NCI-H2081 treated with DMSO at 0.1 percent for 48 hours (cell line): ENCODE measurements at regions not wholly inside any gene's neighbourhood (a gene's known extent, or its start where the extent isn't known, plus 50 kb on each side); places are given as distances from the start of the nearest gene placed in this dataset.

Source experiments
- DNase-seq: peaks from one replicate; lab custom pipeline; 2025; lab: John Stamatoyannopoulos, UW

DNA sequence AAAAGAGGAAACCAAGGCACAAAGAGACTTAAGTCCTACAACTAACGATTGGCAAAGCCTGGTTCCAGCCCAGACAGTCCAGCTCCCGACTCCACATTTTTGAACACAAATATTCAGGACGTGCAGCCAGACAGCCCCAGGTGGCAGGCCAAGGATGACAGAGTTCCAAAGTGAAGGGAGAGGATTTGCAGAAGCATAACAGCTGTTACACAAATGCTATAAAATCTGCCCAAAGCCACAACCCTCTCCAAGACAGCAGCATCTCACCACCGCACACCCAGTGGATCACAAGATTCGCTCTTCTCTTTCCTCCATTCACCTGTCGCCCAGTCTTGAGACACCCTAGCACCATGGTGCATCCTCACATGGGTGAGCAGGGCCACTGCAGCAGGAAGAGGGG is 227.1 kb upstream of the ID2 start:
- no peak for DNase-seq

GRCh38 chr2:8455236-8456150 is 226.4 kb upstream of the ID2 start:
- no peak for DNase-seq

DNA sequence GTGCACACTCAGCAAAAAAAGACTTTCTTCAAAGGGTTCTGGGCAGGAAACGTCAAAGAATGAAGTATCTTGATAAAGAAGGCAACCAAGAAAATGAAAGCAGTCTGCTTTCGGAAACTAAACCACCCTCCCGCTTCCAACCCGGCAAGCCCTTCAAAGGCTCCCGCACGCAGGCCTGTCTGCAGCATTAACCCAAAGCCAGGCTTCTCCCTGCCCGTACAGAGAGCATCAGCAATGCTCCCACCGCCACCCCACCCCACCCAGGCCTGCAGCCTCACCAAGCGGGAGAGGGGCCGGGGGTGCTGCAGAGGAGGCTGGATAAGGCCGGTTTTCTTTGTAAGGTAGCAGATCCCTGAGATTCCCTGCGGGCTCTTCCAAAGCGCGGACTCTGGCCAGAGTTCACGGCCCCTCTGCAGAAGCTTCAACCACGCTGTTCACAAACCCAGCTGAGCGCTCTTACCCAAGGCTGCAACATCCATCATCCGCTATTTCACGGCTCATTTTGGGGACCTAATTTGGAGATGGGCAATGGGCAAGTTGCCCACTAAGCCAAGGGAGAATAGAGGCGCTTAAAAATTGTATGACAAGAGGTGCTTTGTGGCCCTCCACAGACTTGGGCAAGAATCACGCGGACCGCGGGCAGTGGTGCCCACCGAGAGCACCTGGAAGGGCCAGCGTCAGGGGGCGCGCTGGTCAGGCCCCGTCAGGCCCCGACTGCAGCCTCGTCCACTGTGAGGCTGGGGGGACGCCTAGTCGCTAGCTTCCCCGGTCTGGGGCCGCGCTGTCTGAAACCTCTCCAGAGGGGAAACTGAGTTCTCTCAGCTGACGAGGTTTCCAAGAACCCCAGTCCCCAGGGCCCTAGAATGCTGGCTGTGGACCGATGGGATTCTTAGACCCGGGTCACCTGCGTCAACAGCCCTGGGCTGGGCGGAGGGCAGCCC is 225.4 kb upstream of the ID2 start:
- no peak for DNase-seq

DNA sequence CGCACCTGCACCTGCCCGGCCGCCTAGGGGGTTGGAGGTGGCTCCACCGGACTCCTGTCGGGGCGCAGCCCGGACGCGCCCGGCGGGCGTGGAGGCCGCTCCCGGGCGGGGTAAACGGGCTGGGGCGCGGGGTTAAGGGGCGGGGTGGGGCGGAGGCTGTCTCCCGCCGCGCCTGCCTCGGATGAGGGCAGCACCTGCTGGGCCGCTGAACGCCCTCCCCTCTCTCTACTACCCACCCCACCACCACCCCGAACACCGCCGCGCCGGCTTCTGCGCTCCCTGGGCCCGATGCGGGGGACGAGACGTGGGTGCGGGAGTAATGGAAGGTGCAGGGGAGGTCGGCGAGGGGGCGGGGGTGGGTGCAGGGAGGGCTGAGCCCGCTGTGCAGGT is 224.8 kb upstream of the ID2 start:
- DNase-seq, result no peak

- DNase-seq, result no peak
Observed at GRCh38 chr2:8457699-8458502, 224.0 kb upstream of the ID2 start.

DNA sequence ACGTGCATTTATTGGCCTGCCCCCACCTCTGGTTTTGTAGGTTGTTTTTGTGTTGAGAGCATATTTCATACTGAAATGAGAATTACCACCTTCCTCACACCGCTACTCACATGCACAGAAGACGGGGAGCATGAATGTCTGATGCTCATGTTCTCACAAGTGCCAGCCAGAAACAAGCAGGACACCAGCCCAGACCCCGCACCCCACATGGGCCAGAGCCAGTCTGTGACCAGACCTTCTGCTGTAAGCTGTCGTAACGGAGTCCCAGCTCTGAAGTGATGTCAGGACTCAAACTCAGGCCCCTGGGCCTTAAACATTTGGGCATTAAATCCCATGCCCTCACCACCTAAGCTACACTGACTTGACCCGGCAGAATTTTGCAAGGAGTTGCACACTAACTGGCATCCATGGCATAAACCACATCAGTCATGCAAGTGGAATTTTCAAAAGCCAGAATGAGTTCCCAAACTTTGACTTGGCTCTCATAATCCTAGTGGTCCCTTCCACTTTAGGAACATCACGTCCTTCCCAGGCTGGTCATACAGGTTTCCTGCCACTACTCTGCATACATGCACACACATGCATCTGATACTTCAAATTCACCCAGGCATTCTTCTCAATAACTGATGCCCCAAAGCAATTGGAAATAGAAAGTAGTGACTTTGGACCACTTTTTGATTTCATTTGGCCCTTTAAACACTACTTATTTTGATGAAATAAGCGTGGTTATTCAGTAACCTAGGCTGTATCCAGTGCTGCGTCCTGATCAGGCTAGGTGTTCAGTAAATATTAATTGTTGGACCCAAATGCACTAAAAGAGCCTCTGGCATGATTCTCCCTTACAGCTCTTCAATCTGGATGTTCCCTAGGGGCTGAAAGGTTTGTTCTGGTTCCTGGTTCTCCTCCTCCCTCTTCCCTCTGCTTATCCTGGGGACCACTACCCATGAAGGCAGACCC is 223.1 kb upstream of the ID2 start:
- no peak for DNase-seq

GRCh38 chr2:8459474-8459873 is 222.4 kb upstream of the ID2 start:
- DNase-seq, result no peak

DNA sequence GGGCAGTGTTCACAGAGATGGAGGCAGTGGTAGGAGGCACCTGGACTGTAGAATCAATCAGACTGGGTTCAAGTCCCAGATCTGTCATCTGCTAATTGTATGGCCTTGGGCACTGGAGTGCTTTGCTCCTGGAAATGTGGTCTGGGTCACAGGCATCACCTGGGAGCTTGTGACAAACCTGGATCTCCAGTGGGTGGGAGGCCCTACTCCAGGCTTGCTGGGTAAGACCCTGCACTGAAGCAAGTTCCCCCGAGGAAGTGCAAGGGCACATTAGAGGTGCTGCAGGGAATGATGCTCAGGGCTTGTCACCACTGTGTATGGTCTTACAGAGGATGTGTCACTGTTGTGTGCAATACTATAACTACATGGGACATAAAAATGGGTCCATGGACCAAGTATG is 220.5 kb upstream of the ID2 start:
- no peak for DNase-seq

DNA sequence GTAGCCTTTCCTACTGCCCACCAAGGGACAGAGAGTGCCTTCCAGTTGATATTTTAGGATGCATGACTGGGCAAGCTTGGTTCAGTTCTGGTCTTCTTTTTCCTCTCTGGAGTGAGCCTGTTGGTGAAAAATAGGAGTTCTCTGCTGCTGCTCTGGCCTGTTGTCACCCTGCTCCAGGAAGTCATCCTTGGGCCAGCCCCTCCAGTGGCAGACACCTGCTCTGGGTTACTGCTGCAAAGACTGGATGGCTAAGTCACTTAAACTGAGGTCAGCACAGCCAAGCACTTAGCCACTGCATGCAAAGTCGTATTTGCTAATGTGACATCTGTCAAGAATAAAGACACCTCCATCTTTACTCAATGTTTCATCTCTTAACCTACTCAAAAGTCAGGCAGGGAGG is 219.6 kb upstream of the ID2 start:
- DNase-seq, result no peak

DNA sequence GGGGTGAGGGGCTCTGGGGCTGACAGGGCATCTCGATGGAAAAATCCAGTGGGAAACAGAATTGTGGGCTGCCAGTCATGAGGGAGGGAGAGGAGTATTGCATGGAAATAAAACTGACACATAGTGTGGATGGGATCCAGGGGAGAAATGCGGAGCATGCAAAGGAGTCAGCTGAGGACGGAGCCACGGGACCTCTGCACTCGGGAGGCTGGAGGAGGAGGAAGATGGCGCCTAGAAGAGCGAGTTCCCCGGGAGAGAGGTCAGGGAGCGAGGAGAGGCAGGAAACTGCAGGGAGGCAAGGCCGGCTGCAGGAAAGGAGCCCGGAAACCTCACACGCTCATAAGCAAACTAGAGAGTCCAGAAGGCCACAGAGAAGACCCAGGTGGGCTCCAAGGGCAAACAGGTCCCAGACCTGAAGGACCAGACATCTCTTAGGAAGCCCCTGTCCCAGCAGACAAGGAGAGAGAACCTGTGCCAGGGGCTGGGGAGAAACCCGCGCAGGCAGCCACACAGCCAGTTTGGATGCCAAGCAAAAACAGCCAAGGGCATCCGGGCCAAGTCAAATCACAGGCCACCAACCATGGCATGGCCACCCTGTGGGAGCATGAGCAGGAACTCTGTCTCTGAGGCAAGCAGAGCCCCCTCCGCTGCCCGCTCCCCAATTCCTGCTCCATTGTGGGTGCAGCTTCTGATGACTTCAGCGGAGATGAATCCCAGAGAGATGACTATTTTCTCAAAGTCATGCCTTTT is 218.8 kb upstream of the ID2 start:
- DNase-seq, result no peak

- no peak for DNase-seq
Observed at GRCh38 chr2:8465560-8465959, 216.3 kb upstream of the ID2 start.

- DNase-seq, result no peak
Observed at GRCh38 chr2:8469709-8470493, 212.0 kb upstream of the ID2 start.

DNA sequence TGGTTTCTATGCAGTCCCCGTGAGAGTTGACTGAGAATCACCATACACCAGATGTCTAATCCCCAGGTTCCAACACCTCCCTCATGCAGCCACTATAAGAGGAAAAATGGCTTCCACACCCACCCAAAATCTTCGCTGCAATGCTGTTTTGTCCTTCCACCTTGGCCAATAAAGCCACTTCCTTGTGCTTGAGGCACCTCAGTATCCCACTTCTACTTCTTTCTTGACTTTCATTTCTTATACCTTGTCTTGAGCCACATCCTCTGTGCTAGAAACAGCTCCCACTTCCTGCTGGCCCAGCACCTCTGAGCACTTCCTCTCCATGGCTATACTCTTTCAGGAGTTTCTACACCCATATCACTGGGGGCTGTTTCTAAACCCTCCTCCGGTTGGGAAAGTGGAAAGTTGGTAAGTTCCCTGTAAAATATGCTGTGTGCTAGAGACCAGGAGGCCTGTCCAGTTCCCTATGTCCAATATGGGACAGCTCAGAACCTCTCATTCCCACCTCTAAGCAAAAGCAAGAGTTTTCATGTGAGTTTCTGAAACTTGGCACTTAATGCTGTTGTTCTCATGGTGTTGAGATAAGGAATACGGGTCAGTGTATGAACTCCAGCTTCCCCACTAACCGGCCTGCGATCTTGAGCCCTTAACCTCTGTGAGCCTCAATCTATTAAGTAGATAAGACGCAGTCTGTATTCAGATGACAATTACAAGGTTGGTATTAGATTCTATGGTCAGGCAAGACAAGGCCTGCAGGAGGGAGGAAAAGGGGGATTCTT is 209.1 kb upstream of the ID2 start:
- DNase-seq, result no peak

DNA sequence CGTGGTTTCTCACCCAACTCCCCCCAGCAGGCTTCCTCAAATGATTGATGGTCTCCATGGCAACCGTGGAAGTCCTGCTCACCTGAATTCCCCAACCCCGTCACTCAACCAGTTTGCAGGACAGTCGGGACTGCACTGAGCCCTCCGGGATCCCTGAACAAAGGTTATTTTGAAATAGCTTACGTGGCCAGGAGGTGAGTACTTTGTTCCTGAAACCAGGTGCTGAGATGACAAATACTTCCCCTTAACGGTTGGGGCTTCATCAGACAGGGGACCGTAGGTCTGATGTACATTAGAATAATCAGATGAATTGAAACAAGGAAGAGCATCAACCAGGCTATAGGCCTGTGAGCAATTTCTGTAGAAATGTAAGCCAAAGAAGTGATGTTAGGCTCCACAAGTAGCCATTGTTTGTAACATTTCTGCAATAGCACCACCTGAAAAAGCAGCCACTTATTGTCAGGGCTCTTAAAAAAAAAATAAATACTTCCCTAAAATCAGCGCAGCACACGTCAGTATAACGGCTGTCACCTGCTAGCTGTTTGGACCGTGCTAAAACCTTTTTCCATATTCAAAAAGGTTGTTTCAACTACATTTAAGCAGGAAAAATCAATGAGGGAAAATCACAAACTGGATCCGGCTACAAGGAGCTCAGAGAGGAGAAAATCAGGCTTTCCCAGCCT is 206.4 kb upstream of the ID2 start:
- DNase-seq, result no peak

- DNase-seq, result no peak
Observed at GRCh38 chr2:8477552-8478470, 204.0 kb upstream of the ID2 start.

- no peak for DNase-seq
Observed at GRCh38 chr2:8478471-8478793, 203.4 kb upstream of the ID2 start.

- DNase-seq, result no peak
Observed at GRCh38 chr2:8479298-8479697, 202.6 kb upstream of the ID2 start.
